ENCODE measurements at regions not wholly inside any gene's neighbourhood (a gene's known extent, or its start where the extent isn't known, plus 50 kb on each side); places are given as distances from the start of the nearest gene placed in this dataset.

DNA sequence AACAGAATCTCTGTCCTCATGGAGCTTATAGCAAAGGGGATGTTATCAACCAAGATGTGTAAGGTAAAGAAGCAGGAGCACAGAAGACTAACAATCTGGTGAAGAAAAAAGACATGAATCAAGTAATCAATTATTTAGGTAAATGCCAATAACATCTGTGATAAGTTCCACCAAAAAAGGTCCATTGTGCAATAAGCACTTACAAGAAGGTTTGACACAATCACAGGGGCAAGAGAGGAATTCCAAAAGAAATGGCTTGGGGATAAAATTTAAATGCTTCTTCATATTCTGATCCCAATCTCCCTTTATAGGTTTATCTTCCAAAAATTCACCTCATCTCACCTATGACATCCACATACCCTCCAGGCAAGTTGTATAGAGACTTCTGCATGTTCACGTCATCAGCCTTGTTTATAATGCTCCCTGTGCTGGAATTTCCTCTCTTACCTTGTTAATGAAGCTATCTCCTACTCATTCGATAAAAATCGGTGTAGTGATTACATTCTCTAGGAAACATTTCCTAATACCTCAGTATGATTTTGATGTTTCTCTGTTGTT lies 53.6 kb upstream of the DPT start:
- DNase-seq = no peak

DNA sequence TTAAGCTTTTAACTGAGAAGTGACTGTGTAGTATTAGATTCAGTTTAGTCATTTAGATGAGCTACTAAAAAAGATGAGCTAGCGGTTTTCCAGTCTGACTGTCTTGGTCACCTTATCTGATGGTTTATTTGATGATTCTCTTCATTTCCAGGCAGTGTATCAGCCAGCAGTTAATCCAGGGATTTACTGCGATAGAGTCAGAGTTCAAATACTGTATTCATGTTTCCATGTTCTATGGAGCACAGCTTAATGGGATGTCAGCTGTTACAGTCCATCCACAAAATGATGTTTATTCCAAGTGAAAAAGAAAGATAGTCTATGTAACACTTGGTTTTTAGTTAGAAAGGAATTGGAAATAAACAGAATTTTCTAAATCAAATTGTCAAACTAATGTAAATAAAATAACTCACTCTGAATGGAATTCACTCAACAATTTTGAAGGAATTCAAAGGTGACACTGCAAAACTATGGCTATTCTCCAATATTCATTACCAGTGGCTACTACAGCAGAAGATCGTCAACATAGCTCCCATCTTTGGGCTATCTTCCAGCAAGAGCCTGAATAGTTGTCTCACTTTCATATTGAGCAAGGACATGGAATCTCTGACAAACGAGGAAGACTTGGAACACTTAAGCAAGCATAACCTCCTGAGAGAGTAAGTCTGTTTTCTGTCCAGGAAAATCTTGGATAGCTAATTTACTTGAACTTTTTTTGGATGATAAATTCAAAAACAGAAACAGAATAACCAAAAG lies 54.6 kb upstream of the DPT start:
- DNase-seq = no peak

DNA sequence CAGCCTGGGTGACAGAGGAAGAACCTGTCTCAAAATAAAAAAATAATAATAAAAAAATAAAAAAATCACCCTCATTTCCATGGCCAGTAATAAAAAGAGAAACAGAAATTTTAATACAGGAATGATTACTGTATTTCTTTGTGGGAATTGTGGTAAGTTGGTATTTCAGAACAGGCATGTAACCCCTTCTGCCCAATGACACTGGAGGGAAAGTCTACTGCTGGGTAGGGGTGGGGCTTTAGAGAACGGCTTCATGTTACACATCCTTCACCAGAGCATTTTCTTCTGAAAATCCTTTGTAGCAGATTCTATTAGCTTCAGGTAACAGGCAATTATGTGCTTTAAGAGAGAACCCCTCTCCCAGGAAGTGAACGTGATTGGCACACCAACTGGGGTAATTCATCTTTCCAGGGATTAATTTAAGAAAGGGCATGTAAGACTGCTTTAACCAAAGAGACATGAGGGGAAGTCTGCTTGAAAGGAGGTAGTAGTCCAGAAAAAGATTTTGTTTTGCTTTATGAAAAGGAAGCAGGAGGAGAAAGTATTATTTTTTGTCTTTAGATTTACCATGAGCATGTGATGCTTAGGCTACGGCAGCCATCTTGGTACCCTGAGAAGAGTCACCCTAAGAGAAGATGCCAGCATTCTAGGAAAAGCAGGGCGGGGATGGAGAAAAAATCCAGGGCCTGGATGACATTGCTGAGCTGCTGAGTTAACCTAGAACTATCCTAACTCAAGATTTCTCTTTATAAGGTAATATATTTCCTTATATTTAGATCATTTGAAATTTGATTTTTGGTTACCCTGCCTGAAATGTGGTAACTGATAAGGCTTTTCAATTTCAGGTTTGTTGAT lies 57.7 kb upstream of the DPT start:
- no peak for DNase-seq

DNA sequence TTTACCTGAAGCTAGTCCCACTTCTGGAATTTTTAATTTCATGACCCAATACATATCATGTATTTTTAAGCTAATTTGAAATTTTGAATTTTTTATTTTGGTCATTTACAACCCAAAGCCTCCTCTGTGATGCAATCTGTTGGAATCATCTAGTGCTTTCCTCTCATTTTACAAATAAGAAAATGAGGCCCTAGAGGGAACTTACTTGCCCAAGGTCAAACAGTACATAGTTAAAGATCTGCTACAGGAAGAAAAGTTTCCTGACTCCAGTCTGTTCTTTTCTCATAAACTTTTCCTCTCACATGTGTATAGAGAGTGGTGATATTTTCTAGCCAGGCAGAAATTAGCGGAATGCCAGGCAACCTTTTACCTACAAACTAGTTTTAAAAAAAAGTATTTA lies 59.3 kb upstream of the DPT start:
- no peak for DNase-seq

DNA sequence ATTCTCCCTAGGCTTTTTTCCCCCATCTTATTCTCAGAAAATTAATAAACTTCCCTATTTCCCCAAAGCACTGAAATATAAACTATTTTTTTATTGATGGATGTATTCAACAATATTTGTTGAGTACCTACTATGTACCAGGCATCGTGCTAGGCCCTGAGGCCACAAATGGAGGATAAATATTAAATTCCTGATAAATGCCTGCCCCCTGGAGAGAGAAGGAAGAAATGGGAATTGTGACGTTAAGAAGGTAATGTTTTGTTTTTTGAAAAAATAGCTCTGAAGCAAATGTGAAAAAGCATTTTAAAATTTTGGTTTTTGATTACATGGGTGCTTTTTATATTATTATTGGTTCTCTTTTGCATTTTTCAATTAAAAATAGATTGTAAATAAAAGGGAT lies 60.5 kb upstream of the DPT start:
- DNase-seq = no peak

DNA sequence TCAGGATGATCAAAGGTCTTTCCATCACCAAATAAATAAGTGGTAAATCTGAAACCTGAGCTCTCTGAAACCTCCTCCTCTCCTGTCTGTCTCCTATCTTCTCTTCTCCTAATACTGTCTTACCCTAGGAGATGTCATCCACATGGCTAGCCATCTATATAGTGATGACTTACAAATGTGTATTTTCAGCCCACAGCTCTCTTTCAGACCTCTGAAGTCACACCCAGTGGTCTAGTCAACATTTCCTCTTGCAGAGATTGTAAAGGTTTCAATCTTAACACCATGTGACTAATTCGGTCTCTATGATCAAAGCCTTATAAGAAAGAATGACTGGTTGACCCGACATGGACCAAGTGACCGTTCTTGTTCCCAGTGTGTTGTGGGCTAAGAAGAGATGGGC lies 63.1 kb upstream of the DPT start:
- DNase-seq = no peak

DNA sequence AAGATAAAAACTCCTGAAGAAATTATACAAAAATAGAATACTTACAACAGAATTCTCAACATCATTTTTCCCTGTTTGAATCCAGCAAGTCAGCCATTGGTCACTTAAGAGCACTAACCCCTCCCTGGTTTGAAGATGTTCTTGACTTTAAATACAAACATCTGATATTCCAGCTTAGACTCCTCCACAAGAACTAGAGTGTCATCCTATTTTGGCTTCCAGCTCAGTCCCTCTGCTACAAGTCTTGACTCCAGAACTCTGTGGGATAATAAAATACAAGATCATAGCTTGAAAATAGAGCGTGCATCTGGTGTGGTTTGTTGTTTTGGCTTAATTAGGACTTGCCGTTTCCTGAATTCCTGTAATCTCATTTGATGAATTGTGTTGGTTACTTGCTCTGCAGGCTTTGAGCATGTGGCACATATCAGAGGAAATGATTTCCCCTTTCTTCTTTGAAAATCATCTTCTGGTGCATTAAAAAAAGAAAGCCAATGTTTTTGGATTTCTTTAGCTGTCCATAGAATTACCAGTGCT lies 63.7 kb upstream of the DPT start:
- no peak for DNase-seq

DNA sequence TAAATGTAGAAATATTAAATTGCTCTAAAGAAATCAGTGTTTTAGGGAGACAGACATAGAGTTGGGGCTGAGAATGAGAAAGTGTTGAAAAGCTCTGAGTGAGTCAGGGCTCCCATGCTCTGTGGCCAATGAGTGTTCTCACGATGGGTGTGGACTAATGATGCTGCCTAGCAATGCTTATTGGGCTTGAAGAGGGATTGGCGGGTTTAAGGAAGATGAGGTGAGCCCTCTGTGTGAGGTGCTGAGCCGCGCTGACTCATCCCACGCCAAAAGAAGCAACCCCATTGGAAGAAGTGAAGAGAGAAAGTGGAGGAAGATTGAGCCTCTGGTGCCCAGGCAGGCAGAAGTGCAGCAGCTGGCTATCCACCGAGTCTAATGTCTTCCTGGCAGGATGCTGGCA lies 65.1 kb upstream of the DPT start:
- no peak for DNase-seq

DNA sequence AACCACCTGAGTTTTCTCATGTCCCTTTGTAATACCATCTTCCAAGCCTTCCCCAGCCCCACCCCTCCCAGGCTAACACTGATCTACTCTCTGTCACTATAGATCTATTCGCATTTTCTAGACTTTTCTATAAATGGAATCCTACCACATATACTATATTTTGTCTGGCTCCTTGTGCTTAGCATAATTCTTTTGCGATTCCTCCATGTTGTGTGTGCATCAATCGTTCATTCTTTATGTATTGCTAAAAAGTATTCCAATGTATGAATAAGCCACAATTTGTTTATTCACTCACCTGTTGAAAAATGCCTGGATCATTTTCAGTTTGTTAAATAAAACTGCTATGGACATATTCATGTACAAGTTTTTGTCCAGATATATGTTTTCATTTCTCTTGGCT lies 66.7 kb upstream of the DPT start:
- DNase-seq = no peak

DNA sequence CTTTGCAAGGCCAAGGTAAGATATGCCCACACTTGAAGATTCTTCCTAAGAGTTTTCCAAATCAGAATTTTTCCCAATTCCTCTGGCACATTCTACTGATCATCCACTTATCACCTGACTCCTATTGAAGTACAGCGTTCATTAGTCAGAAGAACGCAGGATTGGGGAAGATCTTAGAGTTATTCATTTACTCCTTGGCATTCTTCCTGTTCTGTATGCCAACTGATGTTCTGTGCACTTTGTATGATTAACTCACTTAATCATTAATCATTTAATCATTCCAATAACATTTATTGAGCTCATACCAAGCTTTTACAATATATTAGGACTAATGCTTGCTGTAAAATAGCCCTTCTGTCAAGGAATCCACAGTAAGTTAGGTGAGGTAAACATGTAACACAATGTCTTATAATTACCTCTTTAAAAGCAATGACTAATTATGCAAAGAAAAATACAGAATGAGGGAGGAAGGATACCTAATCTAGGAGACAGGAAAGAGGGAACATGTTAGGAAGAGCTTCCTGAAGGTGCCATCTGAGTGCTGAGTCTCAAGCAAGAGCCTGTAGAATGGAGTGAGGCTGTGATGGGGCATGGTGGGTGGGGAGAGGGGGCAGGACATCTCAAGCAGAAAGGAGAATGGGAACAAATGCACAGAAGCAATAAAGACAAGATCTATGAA lies 71.1 kb upstream of the DPT start:
- no peak for DNase-seq

DNA sequence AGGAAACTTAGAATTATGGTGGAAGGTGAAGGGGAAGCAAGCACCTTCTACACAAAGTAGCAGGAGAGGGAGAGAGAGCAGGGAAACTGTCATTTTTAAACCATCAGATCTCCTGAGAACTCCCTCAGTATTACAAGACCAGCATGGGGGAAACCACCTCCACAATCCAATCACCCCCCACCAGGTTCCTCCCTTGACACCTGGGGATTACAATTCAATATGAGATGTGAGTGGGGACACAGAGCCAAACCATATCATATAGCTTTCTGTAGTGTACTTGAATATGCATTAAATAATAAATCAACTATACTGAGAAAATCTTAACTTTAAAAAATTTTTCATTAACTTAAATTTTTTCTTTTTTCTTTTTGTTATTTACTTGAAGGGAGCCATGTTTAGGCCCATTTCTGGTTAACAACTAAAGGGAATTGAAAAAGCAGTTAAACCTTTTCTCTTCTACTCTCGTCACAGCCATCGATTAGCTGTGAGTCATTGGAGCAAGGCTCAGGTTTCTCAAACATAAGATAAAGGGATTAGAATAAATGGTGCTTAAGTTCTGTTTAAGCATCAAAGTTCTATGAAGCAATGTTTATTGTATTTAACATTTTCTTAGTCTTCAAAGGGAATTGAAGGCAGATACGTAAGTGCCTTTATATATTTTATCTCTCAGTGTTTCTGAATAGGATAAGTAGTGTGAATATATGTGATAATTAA lies 72.2 kb upstream of the DPT start:
- no peak for DNase-seq

DNA sequence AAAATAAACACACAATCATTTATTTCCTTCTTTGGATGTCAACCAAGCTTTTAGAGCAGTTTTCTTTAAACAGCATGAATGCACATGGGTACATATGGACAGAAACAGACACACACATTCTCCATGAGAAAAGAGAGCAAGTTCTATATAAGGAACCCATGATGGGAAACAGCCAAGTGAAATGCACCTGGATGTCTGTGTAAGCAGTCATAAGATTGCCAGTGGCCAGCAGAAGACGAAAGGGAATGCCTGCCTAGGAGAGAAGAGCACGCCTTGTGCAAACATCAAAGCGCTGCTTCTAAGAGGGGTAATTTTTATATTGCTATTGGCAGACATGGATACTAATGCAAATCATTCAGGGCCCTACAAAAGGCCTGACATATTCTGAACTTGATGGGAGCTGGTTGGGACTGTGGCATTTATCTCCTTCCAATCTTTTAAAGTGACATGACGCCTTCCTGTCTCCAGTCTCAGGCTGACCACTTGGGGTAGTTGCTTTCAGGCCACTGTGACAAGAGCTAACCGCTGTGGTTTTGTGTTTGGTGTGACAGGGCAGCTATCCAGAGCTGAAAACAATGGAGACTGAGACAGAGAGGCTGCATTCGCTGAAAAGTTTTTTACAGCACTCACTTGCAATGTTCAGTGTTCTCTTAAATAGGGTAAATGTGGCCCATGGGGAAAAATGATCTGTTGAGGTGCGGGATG lies 75.0 kb upstream of the DPT start:
- no peak for DNase-seq

DNA sequence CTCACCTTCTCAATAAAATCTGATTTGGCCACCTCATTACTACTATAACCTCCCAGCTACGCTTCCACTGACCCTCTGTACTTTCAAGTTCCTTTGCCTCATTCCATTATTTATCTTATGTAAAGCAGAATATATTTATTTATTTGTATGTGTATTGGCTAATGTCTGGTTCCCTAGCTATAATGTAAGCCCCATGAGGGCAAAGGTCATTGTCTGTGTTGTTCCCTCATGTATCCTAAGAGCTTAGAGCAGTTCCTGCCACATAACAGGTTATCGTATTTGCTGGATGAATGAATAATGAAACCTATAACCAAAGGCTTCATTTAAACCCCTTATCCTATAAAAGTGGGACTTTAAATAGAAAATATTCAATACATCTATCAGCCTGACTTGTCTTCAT lies 77.9 kb upstream of the DPT start:
- no peak for DNase-seq

DNA sequence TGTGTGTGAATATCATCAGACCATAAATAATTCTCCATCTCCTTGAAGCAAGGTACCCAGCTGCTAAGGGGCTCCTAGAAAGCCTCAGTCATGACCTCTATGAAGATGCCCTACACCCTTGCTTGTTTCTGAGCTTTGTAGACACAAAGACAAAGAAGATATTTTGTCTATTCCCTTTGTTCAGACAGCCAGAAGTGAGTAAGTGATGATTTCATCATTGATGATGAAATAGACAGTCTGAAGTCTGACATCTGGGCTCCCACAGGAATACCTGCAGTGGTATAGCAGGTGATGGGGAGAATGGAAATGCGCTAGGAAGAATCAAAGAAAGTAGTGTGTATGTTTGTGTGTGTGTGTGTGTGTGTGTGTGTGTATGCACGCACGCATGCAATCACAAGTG lies 82.2 kb upstream of the DPT start:
- no peak for DNase-seq

DNA sequence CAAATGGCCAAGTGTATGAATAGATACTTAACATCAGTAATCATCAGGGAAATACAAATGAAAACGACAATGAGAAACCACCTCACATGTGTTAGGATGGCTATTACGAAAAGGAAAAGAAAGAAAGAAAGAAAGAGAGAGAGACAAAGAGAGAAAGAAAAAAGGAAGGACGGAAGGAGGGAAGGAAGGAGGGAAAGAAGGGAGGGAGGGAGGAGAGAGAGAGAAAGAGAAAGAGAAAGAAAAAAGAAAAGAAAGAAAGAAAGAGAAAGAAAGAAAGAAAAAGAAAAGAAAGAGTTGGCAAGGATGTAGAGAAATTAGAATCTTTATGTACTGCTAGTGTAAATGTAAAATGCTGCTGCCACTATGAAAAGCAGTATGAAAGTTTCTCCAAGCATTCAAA lies 90.7 kb upstream of the DPT start:
- no peak for DNase-seq

DNA sequence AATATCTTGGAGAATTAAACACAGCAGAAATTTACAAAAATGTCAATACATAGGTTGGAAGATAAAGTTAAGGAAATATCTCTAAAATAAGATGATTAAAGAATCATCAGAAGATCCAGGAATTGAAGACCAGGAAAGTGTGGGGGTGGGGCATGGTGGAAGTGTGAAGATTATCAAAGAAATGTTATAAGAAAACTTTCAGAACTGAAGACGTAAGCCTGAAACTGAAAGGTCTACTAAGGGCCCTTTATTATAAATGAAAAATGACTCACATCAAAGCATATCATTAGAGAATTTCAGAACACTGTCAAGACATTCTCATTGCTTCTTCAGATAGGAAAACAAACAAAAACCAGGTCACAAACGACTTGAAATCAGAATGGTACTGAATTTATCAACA lies 92.4 kb upstream of the DPT start:
- no peak for DNase-seq

DNA sequence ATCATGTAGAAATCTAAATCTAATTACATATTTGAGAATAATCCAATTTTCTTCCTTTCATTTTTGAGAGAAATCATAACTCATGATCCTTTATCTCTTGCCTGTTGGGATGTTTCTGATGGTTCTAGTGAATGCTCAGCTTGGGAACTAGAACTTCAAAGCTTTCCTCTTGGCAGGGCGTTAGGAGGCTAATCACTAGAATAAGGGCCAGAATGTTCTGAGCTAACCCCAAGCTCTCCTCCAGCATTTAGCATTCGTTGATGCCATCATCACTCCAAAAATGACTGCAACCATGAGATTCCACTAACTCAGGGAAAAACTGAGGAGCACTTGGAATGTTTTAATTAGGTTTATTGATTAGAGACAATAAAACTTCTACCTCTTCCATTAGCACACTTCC lies 93.9 kb upstream of the DPT start:
- no peak for DNase-seq

DNA sequence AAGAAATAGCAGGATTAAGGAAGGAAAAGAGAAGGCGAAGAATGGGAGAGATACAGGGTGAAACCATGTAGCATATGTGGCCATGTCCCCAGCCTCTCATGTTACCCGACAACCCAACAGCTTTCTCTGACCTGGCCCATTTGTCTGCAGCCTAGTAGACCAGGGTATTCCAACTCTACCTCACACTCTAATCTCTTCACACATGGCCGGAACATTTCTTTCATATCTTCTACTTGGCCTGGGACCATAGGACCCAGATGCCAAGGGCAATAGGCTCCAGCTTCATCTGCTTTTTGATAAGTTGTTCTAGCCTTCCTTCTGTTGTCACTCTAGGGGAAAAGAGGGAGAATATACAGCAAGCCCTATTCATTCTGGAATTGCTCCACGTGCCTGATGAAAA lies 95.0 kb upstream of the DPT start:
- DNase-seq = no peak

DNA sequence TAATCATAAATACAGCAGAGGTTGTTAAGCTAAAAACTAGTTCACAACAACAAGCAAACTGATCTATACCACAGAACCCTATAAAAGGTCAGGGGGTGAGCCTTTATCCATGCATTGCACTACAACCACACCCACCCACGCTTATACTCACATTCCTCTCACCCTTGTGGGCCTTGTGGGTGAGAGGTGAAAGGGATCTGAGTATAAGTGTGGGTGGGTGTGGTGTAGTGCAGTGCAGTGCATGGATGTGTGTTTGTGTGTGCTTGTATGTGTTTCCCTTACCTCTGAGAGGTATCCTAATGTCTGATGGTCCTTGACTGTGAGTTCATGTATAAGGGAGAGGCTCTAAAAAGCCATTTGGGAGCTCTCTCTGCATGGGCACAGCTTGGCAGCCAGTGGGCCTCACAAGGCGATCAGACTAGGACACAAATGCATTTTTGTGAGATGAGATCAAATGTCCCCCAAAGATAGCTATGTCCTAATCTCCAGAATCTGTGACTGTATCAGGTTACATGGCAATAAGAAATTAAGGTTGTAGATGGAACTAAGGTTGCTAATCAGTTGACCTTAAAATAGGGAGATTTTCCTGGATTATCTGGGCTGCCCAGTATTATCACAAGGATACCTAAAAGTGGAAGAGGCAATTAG lies 95.5 kb upstream of the DPT start:
- no peak for DNase-seq

DNA sequence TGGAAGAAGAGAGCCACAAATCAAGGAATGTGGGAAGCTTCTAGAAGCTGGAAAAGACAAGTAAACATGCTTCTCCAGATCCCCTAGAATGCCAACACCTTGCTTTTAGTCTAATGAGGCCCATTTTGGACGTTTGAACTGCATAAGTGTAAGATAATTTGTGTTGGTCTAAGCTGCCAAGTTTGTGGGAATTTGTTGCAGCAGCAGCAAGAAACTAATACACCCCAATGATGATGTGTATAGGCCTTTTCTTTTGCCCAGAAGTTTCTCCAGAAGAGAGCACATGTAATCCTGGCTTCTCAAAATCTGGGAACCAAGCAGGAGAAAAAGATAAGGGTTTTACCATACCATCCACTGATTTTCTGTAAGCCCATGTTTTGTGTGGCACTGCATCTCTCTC lies 96.1 kb upstream of the DPT start:
- no peak for DNase-seq

DNA sequence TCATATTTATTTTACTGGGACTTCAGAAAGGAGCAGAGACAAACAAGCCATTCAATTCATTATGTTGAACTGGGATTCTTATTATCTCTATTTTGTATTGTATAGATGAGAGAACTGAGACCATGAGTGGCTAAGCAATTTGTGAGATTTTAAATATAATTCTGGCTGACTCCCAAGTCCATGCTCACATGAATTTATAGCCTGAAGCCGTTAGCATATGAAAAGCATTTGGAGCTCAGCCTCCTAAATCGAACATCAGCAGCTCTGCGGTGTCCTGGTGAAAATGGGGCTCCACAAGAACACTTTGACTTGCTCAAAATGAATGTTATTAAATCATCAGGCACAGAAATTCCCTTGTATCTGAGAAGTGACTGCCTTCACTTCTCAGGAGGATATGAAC lies 96.8 kb upstream of the DPT start:
- no peak for DNase-seq

DNA sequence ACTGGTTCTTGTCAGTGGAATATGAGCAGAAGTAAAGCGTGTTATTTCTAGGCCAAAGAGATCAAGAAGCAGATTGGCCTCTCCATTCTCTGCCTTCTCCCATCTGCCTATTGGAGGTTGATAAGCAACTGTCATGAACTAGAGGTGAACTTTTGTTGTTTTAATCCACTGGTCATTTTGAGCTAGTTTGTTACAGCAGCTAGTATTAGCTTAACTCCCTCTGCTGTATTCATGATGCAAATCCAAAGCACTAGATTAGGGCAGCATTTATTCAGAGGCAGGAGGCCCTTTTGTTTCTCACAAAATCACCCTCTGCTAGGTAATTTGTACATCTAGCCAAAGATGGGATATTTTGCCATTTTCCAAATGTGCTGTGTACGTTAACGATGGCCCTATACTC lies 97.3 kb upstream of the DPT start:
- no peak for DNase-seq

Measured in CD4-positive, alpha-beta T cell treated with Interleukin-21 for 1 hour (primary cell).